HepG2 (cell line): ENCODE measurements at regions not wholly inside any gene's neighbourhood (a gene's known extent, or its start where the extent isn't known, plus 50 kb on each side); places are given as distances from the start of the nearest gene placed in this dataset.

Source experiments
- ATAC-seq: fragments of 200-7000 bp; cut with Tn5 transposase; 3 replicates; pipeline ENCODE4 v1.9.1; 2020; ENCODE audit warnings: mild to moderate bottlenecking, moderate library complexity
- BruUV-seq: library from RNA; stranded (reverse); fragments of 400-500 nt; replicated peaks from 2 replicates; lab custom pipeline; 2021; lab: Mats Ljungman, UMichigan
- CTCF ChIA-PET: fragments of 300-600 bp; formaldehyde crosslinking; extraction: SDS; loops from one replicate; lab custom pipeline; 2021; ENCODE audit warnings: low total read pairs, inconsistent platforms, low intra/inter-chr PET ratio; lab: Yijun Ruan, JAX
- POLR2A ChIA-PET: fragments of 350-600 bp; sonication (Branson Sonifier 250); formaldehyde crosslinking; loops from one replicate; lab custom pipeline; 2020; ENCODE audit warnings: antibody characterized with exemption, inconsistent platforms; lab: Yijun Ruan, JAX
- DNase-seq: peaks from one replicate; pipeline ENCODE4 v3.0.0-alpha.2; 2015; ENCODE audit warnings: low spot score
- FAIRE-seq: peaks from 3 replicates; lab custom pipeline; 2011; peaks lifted over from hg19 to GRCh38; lab: Jason Lieb, UNC
- H2AFZ ChIP-seq: one replicate; pipeline ENCODE4 v1.6.1; 2011; ENCODE audit warnings: low read length, inconsistent platforms
- H3K27ac ChIP-seq: fragments of 300-600 bp; 3 replicates; pipeline ENCODE4 v1.8.0; 2011; ENCODE audit warnings: mixed run types, mild to moderate bottlenecking, mixed read lengths, low read length, inconsistent platforms; ENCODE audit not compliant: insufficient read depth; ENCODE audit errors: extremely low read length
- H3K27me3 ChIP-seq, 2 experiments: fragments of 200-600 bp in 1 of 2; 2 replicates in 1 of 2; 3 replicates in 1 of 2; pipeline versions ENCODE4 v1.6.0 to v1.8.0; 2011; ENCODE audit warnings: low read length in 2 of 2, mild to moderate bottlenecking in 2 of 2, moderate library complexity in 2 of 2, inconsistent platforms in 1 of 2; ENCODE audit not compliant: insufficient read depth in 2 of 2, control insufficient read depth in 1 of 2
- H3K36me3 ChIP-seq, 2 experiments: fragments of 200-600 bp in 1 of 2; replicated peaks in 1 of 2; 2 replicates in 1 of 2; 3 replicates in 1 of 2; pipeline versions ENCODE4 v1.5.1 to v1.8.0; 2011; ENCODE audit warnings: low read length in 2 of 2, inconsistent platforms in 1 of 2; ENCODE audit not compliant: insufficient read depth in 2 of 2, control insufficient read depth in 1 of 2
- H3K4me1 ChIP-seq: 2 replicates; pipeline ENCODE4 v1.5.1; 2012; ENCODE audit warnings: low read length, inconsistent platforms; ENCODE audit not compliant: insufficient read depth
- H3K4me2 ChIP-seq: 2 replicates; pipeline ENCODE4 v1.6.0; 2011; ENCODE audit warnings: low read depth, low read length, inconsistent platforms
- H3K4me3 ChIP-seq, 3 experiments: fragments of 200-600 bp in 1 of 3; sonication (generic), shearing (Covaris generic) in 1 of 3; replicated peaks in 1 of 3; 2 replicates each; pipeline ENCODE4 v1.5.1; 2011 to 2016; ENCODE audit warnings: low read length in 3 of 3, inconsistent platforms in 2 of 3, low read depth in 2 of 3, mild to moderate bottlenecking in 2 of 3, control low read depth in 1 of 3, mixed read lengths in 1 of 3; ENCODE audit not compliant: insufficient read depth in 1 of 3
- H3K79me2 ChIP-seq: one replicate; pipeline ENCODE4 v1.6.1; 2011; ENCODE audit warnings: low read length, inconsistent platforms; ENCODE audit not compliant: insufficient read depth
- H3K9ac ChIP-seq: 2 replicates; pipeline ENCODE4 v1.6.0; 2011; ENCODE audit warnings: mild to moderate bottlenecking, low read depth, low read length, inconsistent platforms; ENCODE audit not compliant: insufficient read depth
- H3K9me3 ChIP-seq: 2 replicates; pipeline ENCODE4 v1.5.1; 2012; ENCODE audit warnings: mild to moderate bottlenecking, low read length
- H4K20me1 ChIP-seq: 2 replicates; pipeline ENCODE4 v1.6.0; 2011; ENCODE audit warnings: inconsistent platforms, mild to moderate bottlenecking, low read length, moderate library complexity; ENCODE audit not compliant: insufficient read depth
- AKAP8 ChIP-seq: sonication (generic); formaldehyde crosslinking; IDR thresholded peaks from 2 replicates; pipeline ENCODE4 v1.5.1; 2020; ENCODE audit warnings: mild to moderate bottlenecking, missing genetic modification reagents
- IRF9 ChIP-seq: sonication (generic); formaldehyde crosslinking; IDR thresholded peaks from 2 replicates; pipeline ENCODE4 v1.8.0; 2022; ENCODE audit warnings: missing genetic modification reagents, mild to moderate bottlenecking, borderline replicate concordance
- PBX3 ChIP-seq: sonication (generic); formaldehyde crosslinking; IDR thresholded peaks from 2 replicates; pipeline ENCODE4 v1.8.1; 2023; ENCODE audit warnings: missing genetic modification reagents, inconsistent platforms, borderline replicate concordance
- SMAD3 ChIP-seq: sonication (generic); formaldehyde crosslinking; IDR thresholded peaks from 2 replicates; pipeline ENCODE4 v1.4.0; 2020; ENCODE audit warnings: missing genetic modification reagents
- THAP11 ChIP-seq: IDR thresholded peaks from 2 replicates; pipeline ENCODE4 v1.6.1; 2016; ENCODE audit warnings: missing biosample characterization, missing genetic modification reagents
- THYN1 ChIP-seq: sonication (generic); formaldehyde crosslinking; IDR thresholded peaks from 2 replicates; pipeline ENCODE4 v1.8.1; 2023; ENCODE audit warnings: low read depth, mild to moderate bottlenecking, moderate library complexity, missing genetic modification reagents, borderline replicate concordance
- ZFP41 ChIP-seq: sonication (generic); formaldehyde crosslinking; IDR thresholded peaks from 2 replicates; pipeline ENCODE4 v1.4.0; 2020; ENCODE audit warnings: mild to moderate bottlenecking, missing genetic modification reagents, borderline replicate concordance
- ZNF30 ChIP-seq: sonication (generic); formaldehyde crosslinking; IDR thresholded peaks from 2 replicates; pipeline ENCODE4 v1.5.0; 2020; ENCODE audit warnings: mild to moderate bottlenecking, missing genetic modification reagents
- ZSCAN9 ChIP-seq: IDR thresholded peaks from 2 replicates; pipeline ENCODE4 v1.6.1; 2016; ENCODE audit warnings: borderline replicate concordance
- WGBS: methylation state at CpG from one replicate; pipeline ENCODE4 v1.1.6; 2017; ENCODE audit warnings: low lambda C conversion rate; 5-methylcytosine and 5-hydroxymethylcytosine counted together
- in situ Hi-C: cut with HindIII; loops from 2 replicates; pipeline ENCODE4 v1.10.0; 2017; ENCODE audit warnings: low pct_unique_long_range_greater_than_20kb; ENCODE audit not compliant: extremely low pct_ligation_motif_present
- intact Hi-C: fragments of 100-400 bp; cut with micrococcal nuclease; formaldehyde crosslinking; loops from one replicate; pipeline ENCODE4 v1.10.0; 2022; ENCODE audit not compliant: unreplicated experiment

GRCh38 chr7:35362341-35362740 lies 108.4 kb upstream of the TBX20 start:
- no TSS peak for BruUV-seq
- Histone ChIP-seq H3K27ac (no peak overlapping the region), H3K9me3 (no peaks in the 10 kb centered on the region; the same call in 1 of the 2 replicates), H3K4me2 (no peak overlapping the region), H4K20me1 (no peaks in the 10 kb centered on the region), H3K79me2 (no peaks in the 10 kb centered on the region), H3K4me3 (no peak overlapping the region), H3K36me3 (no peaks in the 10 kb centered on the region), H2AFZ (no peak overlapping the region), H3K9ac (no peak overlapping the region), H3K27me3 (no peaks in the 10 kb centered on the region), H3K4me1 (no peaks in the 10 kb centered on the region)
- CTCF ChIA-PET = no interaction called here
- TF ChIP-seq ZNF30 (CRISPR knock-in tag) (no peak), ZSCAN9 (no peak), THYN1 (no peak), IRF9 (CRISPR knock-in tag) (no peak)
- ATAC-seq = no peak
- no peak for DNase-seq
- in situ Hi-C loops (no loop called here), intact Hi-C loops (no loop called here)
- WGBS = 6% methylated on average over 6 of the region's 6 CpGs
- FAIRE-seq = no peak
- POLR2A ChIA-PET = no interaction called here

- no peak for TF ChIP-seq ZFP41 (CRISPR knock-in tag)
- no peak for TF ChIP-seq THAP11 (CRISPR knock-in tag)
- no peak for TF ChIP-seq SMAD3 (CRISPR knock-in tag)
- TF ChIP-seq PBX3 (CRISPR knock-in tag) = no peak
- no peak for TF ChIP-seq AKAP8 (CRISPR knock-in tag)
- no peak overlapping the region for H3K4me2 ChIP-seq
- no peak overlapping the region for H3K27ac ChIP-seq
- no peaks in the 10 kb centered on the region for H3K79me2 ChIP-seq
- no peaks in the 10 kb centered on the region for H4K20me1 ChIP-seq
- no peaks in the 10 kb centered on the region for H3K36me3 ChIP-seq
- no peak for FAIRE-seq
- no peaks in the 10 kb centered on the region; the same call in 1 of the 2 replicates for H3K9me3 ChIP-seq
- H3K27me3 ChIP-seq = peaks cover 0 to 3% of the 10 kb centered on the region in 2 experiments; a peak in 1 of 5 replicates
- no peak for ATAC-seq
- ChIA-PET CTCF (no interaction called here), POLR2A (no interaction called here)
- no peaks in the 10 kb centered on the region for H3K4me1 ChIP-seq
- DNase-seq = no peak
- intact Hi-C loops (no loop called here), in situ Hi-C loops (no loop called here)
- no peak overlapping the region for H3K4me3 ChIP-seq
- H3K9ac ChIP-seq = no peak overlapping the region
- no peak overlapping the region for H2AFZ ChIP-seq
- 0% methylated on average over 1 of the region's 1 CpG for WGBS
- no TSS peak for BruUV-seq
Measured at GRCh38 chr7:35359423-35359822, 105.5 kb upstream of the TBX20 start.
